Peyer's patch (tissue), 4 donors: ENCODE measurements at regions not wholly inside any gene's neighbourhood (a gene's known extent, or its start where the extent isn't known, plus 50 kb on each side); places are given as distances from the start of the nearest gene placed in this dataset.
"Not testable (repeated sequence)": the region's sequence is repeated elsewhere in the genome, so short reads cannot be mapped to it uniquely, and the experiment has no call there.

ENCODE experiments used
- CTCF ChIP-seq, 6 experiments: fragments of 450-650 bp in 4 of 6; fragments of 200-600 bp in 2 of 6; sonication (generic) in 1 of 6; IDR thresholded peaks; one replicate each; pipeline ENCODE4 v1.5.1; 2017 to 2019; ENCODE audit warnings: antibody characterized with exemption in 6 of 6, mild to moderate bottlenecking in 3 of 6, moderate library complexity in 1 of 6
- POLR2A ChIP-seq, 2 donors: fragments of 450-650 bp; IDR thresholded peaks; one replicate each; pipeline ENCODE4 v1.5.1; 2017; ENCODE audit warnings: antibody characterized with exemption in 2 of 2, mild to moderate bottlenecking in 2 of 2, moderate library complexity in 2 of 2

GRCh38 chr9:41034699-41035197, 93.7 kb downstream of the FOXD4L6 start:
- not testable (repeated sequence) for TF ChIP-seq POLR2A, CTCF (IDR thresholded peaks at IDR 0.05)
